ENCODE measurements at regions not wholly inside any gene's neighbourhood (a gene's known extent, or its start where the extent isn't known, plus 50 kb on each side); places are given as distances from the start of the nearest gene placed in this dataset.

- CTCF ChIA-PET = interaction anchor here (0.9 kb wide), 1 partner anchor 222 kb away, joined by 4 read pairs; no protein-coding TSS in a partner anchor
- intact Hi-C loops (cut with micrococcal nuclease) = no loop called here
- POLR2A ChIA-PET = interaction anchor here (1.0 kb wide), 1 partner anchor 65 kb away, joined by 3 read pairs; no protein-coding TSS in a partner anchor
- no peaks in the 10 kb centered on the region for H3K36me3 Mint-ChIP-seq (ENCODE audit: insufficient read depth, unreplicated experiment)
- peaks cover 11% of the 10 kb centered on the region for H3K4me1 Mint-ChIP-seq (ENCODE audit: insufficient read depth, unreplicated experiment)
- H3K9me3 Mint-ChIP-seq (ENCODE audit: unreplicated experiment) = no peaks in the 10 kb centered on the region
- no TSS peak for BruUV-seq (replicated peaks)
- H3K27me3 Mint-ChIP-seq (ENCODE audit: insufficient read depth, unreplicated experiment) = no peaks in the 10 kb centered on the region
- no peak for TF ChIP-seq CTCF (IDR thresholded peaks at IDR 0.05; ENCODE audit: unreplicated experiment)
- H3K4me3 Mint-ChIP-seq (ENCODE audit: unreplicated experiment) = no peak overlapping the region
- DNase-seq (ENCODE audit: unreplicated experiment) = no peak
- H3K27ac Mint-ChIP-seq (ENCODE audit: low read depth, unreplicated experiment) = no peak overlapping the region
Observed at GRCh38 chr4:20462426-20463175, 210.9 kb downstream of the SLIT2 start.

GRCh38 chr4:20463176-20463430 lies 211.4 kb downstream of the SLIT2 start:
- no peak for DNase-seq (ENCODE audit: unreplicated experiment)
- BruUV-seq (replicated peaks) = no TSS peak
- H3K27ac Mint-ChIP-seq (ENCODE audit: low read depth, unreplicated experiment) = no peak overlapping the region
- no peak for TF ChIP-seq CTCF (IDR thresholded peaks at IDR 0.05; ENCODE audit: unreplicated experiment)
- no peak overlapping the region for H3K4me3 Mint-ChIP-seq (ENCODE audit: unreplicated experiment)
- no peaks in the 10 kb centered on the region for H3K9me3 Mint-ChIP-seq (ENCODE audit: unreplicated experiment)
- ChIA-PET POLR2A (no interaction called here), CTCF (no interaction called here)
- intact Hi-C loops (cut with micrococcal nuclease) = no loop called here
- no peaks in the 10 kb centered on the region for H3K36me3 Mint-ChIP-seq (ENCODE audit: insufficient read depth, unreplicated experiment)
- no peaks in the 10 kb centered on the region for H3K27me3 Mint-ChIP-seq (ENCODE audit: insufficient read depth, unreplicated experiment)
- peaks cover 11% of the 10 kb centered on the region for H3K4me1 Mint-ChIP-seq (ENCODE audit: insufficient read depth, unreplicated experiment)

GRCh38 chr4:20464381-20464780 lies 212.7 kb downstream of the SLIT2 start:
- H3K4me3 Mint-ChIP-seq (ENCODE audit: unreplicated experiment) = no peak overlapping the region
- no TSS peak for BruUV-seq (replicated peaks)
- no peaks in the 10 kb centered on the region for H3K36me3 Mint-ChIP-seq (ENCODE audit: insufficient read depth, unreplicated experiment)
- no peak for TF ChIP-seq CTCF (IDR thresholded peaks at IDR 0.05; ENCODE audit: unreplicated experiment)
- POLR2A ChIA-PET = no interaction called here
- peaks cover 11% of the 10 kb centered on the region for H3K4me1 Mint-ChIP-seq (ENCODE audit: insufficient read depth, unreplicated experiment)
- no peaks in the 10 kb centered on the region for H3K9me3 Mint-ChIP-seq (ENCODE audit: unreplicated experiment)
- no peak overlapping the region for H3K27ac Mint-ChIP-seq (ENCODE audit: low read depth, unreplicated experiment)
- intact Hi-C loops (cut with micrococcal nuclease) = no loop called here
- DNase-seq (ENCODE audit: unreplicated experiment) = peak; percentile 82
- CTCF ChIA-PET = no interaction called here
- no peaks in the 10 kb centered on the region for H3K27me3 Mint-ChIP-seq (ENCODE audit: insufficient read depth, unreplicated experiment)

GRCh38 chr4:20474119-20474518 lies 222.4 kb downstream of the SLIT2 start:
- CTCF ChIA-PET = no interaction called here
- no peaks in the 10 kb centered on the region for H3K9me3 Mint-ChIP-seq (ENCODE audit: unreplicated experiment)
- DNase-seq (ENCODE audit: unreplicated experiment) = peak; percentile 53

More at GRCh38 chr4:20474119-20474518, 222.4 kb downstream of the SLIT2 start:
- Mint-ChIP-seq H3K27me3 (ENCODE audit: insufficient read depth, unreplicated experiment) (no peaks in the 10 kb centered on the region), H3K4me1 (ENCODE audit: insufficient read depth, unreplicated experiment) (no peaks in the 10 kb centered on the region), H3K36me3 (ENCODE audit: insufficient read depth, unreplicated experiment) (no peaks in the 10 kb centered on the region), H3K4me3 (ENCODE audit: unreplicated experiment) (no peak overlapping the region), H3K27ac (ENCODE audit: low read depth, unreplicated experiment) (no peak overlapping the region)
- TF ChIP-seq CTCF (IDR thresholded peaks at IDR 0.05; ENCODE audit: unreplicated experiment) = no peak
- intact Hi-C loops (cut with micrococcal nuclease) = no loop called here
- POLR2A ChIA-PET = interaction anchor here (1.1 kb wide), 1 partner anchor 45 kb away, joined by 4 read pairs; no protein-coding TSS in a partner anchor
- no TSS peak for BruUV-seq (replicated peaks)
